B cell (primary cell): ENCODE measurements at regions not wholly inside any gene's neighbourhood (a gene's known extent, or its start where the extent isn't known, plus 50 kb on each side); places are given as distances from the start of the nearest gene placed in this dataset.

ENCODE experiments used
- CTCF ChIP-seq: fragments of 200-600 bp; IDR thresholded peaks from one replicate; pipeline ENCODE4 v1.8.0; 2022; ENCODE audit warnings: antibody characterized with exemption, mild to moderate bottlenecking
- EZH2 ChIP-seq: IDR thresholded peaks from 2 replicates; pipeline ENCODE4 v1.6.1; 2012; ENCODE audit warnings: borderline replicate concordance, low read depth, mild to moderate bottlenecking, moderate library complexity, low read length; ENCODE audit not compliant: insufficient read depth, poor library complexity, severe bottlenecking

- TF ChIP-seq CTCF (no peak), EZH2 (no peak)
Measured at GRCh38 chr5:39675676-39676075, 250.9 kb upstream of the DAB2 start.
